Sigmoid colon (tissue), 4 donors: ENCODE measurements at regions not wholly inside any gene's neighbourhood (a gene's known extent, or its start where the extent isn't known, plus 50 kb on each side); places are given as distances from the start of the nearest gene placed in this dataset.

Experiments
- EP300 ChIP-seq, 4 donors: sonication (generic); formaldehyde crosslinking; IDR thresholded peaks; one replicate each; pipeline ENCODE4 v1.6.1; 2017; ENCODE audit warnings: antibody characterized with exemption in 4 of 4
- POLR2A ChIP-seq, 2 donors: fragments of 450-650 bp; IDR thresholded peaks; one replicate each; pipeline ENCODE4 v1.6.1; 2016; ENCODE audit warnings: antibody characterized with exemption in 2 of 2, mild to moderate bottlenecking in 2 of 2, moderate library complexity in 2 of 2
- POLR2AphosphoS5 ChIP-seq, 4 donors: sonication (generic); formaldehyde crosslinking; IDR thresholded peaks; one replicate each; pipeline ENCODE4 v1.6.1; 2017; ENCODE audit warnings: antibody characterized with exemption in 4 of 4
- TF ChIP-seq, protein P1 (sequence below), 4 experiments: fragments of 450-650 bp in 3 of 4; fragments of 200-600 bp in 1 of 4; IDR thresholded peaks; one replicate each; pipeline ENCODE4 v1.5.1; 2016 to 2019; ENCODE audit warnings: antibody characterized with exemption in 4 of 4, mild to moderate bottlenecking in 3 of 4, moderate library complexity in 2 of 4

DNA sequence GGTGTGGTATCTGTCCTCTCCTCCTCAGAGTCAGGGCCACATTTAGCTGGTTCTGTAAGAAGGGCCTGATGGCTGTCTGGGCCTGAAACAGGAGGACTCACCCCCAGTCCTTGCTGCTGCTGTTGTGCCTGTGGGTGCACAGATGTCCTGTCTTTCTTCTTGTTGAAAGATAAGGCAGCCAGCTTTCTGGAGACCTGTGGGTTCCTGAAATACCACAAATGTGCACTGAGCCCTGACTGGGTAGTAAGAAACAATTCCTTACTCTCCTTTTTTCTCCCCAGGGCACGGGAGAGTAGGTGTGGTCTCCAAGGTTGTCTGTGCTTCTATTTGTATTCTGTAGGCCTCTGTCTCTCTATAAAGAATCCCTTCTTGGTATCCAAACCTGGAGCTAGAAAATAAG, 96.2 kb upstream of the DLX2 start:
- TF ChIP-seq, protein P1, sequence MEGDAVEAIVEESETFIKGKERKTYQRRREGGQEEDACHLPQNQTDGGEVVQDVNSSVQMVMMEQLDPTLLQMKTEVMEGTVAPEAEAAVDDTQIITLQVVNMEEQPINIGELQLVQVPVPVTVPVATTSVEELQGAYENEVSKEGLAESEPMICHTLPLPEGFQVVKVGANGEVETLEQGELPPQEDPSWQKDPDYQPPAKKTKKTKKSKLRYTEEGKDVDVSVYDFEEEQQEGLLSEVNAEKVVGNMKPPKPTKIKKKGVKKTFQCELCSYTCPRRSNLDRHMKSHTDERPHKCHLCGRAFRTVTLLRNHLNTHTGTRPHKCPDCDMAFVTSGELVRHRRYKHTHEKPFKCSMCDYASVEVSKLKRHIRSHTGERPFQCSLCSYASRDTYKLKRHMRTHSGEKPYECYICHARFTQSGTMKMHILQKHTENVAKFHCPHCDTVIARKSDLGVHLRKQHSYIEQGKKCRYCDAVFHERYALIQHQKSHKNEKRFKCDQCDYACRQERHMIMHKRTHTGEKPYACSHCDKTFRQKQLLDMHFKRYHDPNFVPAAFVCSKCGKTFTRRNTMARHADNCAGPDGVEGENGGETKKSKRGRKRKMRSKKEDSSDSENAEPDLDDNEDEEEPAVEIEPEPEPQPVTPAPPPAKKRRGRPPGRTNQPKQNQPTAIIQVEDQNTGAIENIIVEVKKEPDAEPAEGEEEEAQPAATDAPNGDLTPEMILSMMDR (IDR thresholded peaks at IDR 0.05): no peak
- TF ChIP-seq POLR2A (IDR thresholded peaks at IDR 0.05): no peak
- TF ChIP-seq EP300 (IDR thresholded peaks at IDR 0.05): no peak
- TF ChIP-seq POLR2AphosphoS5 (IDR thresholded peaks at IDR 0.05): no peak
